Ovary (tissue), 3 donors: ENCODE measurements at regions not wholly inside any gene's neighbourhood (a gene's known extent, or its start where the extent isn't known, plus 50 kb on each side); places are given as distances from the start of the nearest gene placed in this dataset.

ENCODE experiments used
- CTCF ChIP-seq, 3 donors: fragments of 450-650 bp in 2 of 3; fragments of 200-600 bp in 1 of 3; IDR thresholded peaks; one replicate each; pipeline versions ENCODE4 v1.5.1 to v1.8.0; 2016 to 2022; ENCODE audit warnings: antibody characterized with exemption in 3 of 3, mild to moderate bottlenecking in 1 of 3
- POLR2A ChIP-seq: fragments of 450-650 bp; IDR thresholded peaks from one replicate; pipeline ENCODE4 v1.6.1; 2017; ENCODE audit warnings: antibody characterized with exemption, mild to moderate bottlenecking, moderate library complexity
- donor health status: DM: no; HTN: no; CAD: no.

- TF ChIP-seq CTCF (IDR thresholded peaks at IDR 0.05) = no peak
- TF ChIP-seq POLR2A = no peak
These were observed 160.4 kb upstream of the PCDH9 start for GRCh38 chr13:67390462-67391086.
